EH (cell line): ENCODE measurements at regions not wholly inside any gene's neighbourhood (a gene's known extent, or its start where the extent isn't known, plus 50 kb on each side); places are given as distances from the start of the nearest gene placed in this dataset.

Experiments used
- DNase-seq: peaks from one replicate; pipeline ENCODE4 v3.0.0-alpha.2; 2015; ENCODE audit warnings: low read depth

- DNase-seq: no peak
Measured at GRCh38 chr12:3959799-3960560, 86.8 kb upstream of the PARP11 start.

- no peak for DNase-seq
Measured at GRCh38 chr12:3958534-3958933, 85.3 kb upstream of the PARP11 start.

GRCh38 chr12:3951380-3952135 lies 78.4 kb upstream of the PARP11 start:
- no peak for DNase-seq

GRCh38 chr12:3950714-3951320 lies 77.6 kb upstream of the PARP11 start:
- no peak for DNase-seq

- no peak for DNase-seq
Measured at GRCh38 chr12:3947781-3948180, 74.6 kb upstream of the PARP11 start.

GRCh38 chr12:3945671-3946070 lies 72.5 kb upstream of the PARP11 start:
- no peak for DNase-seq

GRCh38 chr12:3944620-3945019 lies 71.4 kb upstream of the PARP11 start:
- DNase-seq: no peak

DNA sequence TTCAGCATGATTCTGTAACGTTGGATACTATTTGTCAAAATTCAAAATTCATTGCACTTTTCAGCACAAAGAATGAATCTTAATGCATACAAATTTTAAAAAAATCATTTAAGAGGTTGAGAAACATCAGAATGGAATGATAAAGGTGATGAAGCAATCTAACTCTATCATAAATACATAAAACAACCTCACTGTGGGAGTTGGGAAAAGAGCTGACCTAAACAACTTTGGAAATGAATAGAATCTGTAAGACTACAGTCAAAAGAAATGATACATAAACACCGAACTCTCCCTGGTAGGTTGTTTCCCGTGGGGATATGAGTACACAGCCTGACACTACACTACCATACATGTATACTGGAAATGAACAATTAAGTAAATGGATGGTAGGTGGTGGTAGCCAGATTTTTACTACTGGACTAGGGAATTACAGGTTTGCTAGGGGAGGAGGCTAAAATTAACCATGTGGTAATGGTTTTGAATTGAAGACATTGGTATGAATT lies 64.9 kb upstream of the PARP11 start:
- DNase-seq: no peak

- no peak for DNase-seq
Measured at GRCh38 chr12:3935078-3935477, 61.9 kb upstream of the PARP11 start.

DNA sequence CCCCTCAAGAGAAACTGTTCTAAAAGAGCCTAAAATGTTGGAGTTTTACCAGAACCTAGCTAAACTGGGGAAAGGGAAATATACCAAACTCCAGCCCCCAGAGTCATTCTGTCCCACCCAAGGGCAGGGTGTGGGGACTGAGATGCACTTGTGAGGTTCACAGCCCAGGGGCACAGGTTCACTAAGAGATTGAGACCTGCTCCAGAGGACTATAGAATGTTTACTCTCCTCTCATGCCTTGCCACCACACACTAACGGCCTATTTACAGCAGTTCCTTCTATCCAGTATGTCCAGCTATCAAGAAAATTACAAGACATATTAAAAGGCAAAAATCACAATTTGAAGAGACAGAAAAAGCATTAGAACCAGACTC lies 60.6 kb upstream of the PARP11 start:
- DNase-seq: no peak

GRCh38 chr12:3933074-3933818 lies 60.0 kb upstream of the PARP11 start:
- DNase-seq: no peak

GRCh38 chr12:3931776-3932175 lies 58.6 kb upstream of the PARP11 start:
- DNase-seq: no peak

DNA sequence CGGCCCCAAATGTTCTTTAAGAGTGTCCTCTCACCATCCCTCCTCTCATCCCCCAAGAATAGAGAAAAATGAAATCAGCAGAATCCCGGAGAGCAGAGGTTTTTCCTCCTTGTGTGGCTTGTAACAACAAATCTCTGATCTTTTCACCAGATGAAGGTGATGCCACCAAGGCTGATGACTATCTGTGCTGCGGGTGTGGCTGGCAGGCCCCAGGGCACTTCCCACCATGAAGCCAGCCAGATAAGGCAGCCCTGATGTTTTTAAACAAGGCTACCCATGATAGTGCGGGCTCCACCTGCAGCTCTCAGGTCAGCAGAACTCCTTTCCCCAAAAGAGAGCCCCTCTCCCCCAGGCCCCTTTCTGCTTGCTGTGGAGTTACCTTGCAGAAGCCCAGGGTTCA lies 58.0 kb upstream of the PARP11 start:
- DNase-seq: no peak

- DNase-seq: no peak
Measured at GRCh38 chr12:3929875-3930615, 56.8 kb upstream of the PARP11 start.

- no peak for DNase-seq
Measured at GRCh38 chr12:3928538-3929184, 55.5 kb upstream of the PARP11 start.

DNA sequence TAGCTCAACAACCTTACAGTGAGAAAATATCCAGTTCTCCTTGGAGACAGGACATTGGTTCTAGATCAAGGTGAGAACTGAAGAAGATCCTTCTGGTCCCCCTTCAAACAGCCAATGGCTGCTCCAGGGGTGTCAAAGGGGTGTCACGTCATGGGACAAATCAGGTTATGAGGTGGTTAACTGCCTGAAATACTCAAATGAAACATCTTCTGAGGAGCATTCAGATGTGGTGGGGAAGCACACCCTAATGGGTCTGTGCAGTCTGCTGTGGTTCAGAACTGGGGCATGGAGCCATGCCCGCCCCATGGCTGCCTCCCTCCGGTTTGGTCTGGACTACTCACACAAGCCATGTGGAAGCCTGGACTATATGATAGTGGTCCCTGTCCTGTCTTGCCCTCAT lies 52.4 kb upstream of the PARP11 start:
- DNase-seq: no peak

DNA sequence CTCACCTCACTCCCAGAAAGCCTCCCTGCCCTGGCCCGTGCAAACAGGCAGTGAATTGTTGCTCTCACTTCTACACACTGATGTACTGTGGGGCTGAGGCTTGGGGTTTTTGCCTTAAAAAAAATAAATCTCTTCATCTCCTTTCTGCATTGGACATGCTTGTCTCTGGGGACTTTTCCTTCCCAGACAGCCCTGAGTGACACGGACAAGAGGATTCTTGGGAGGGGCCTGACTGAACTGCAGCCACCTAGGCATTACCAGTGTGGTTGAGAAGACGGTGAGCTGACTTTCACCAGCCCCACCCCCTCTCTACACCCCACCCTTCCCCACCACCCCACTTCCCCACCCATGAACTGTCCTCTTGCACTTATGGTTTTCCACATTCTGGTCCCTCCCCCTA lies 51.6 kb upstream of the PARP11 start:
- no peak for DNase-seq

GRCh38 chr12:3923021-3923420 lies 49.8 kb upstream of the PARP11 start:
- DNase-seq: no peak
